ENCODE measurements at regions not wholly inside any gene's neighbourhood (a gene's known extent, or its start where the extent isn't known, plus 50 kb on each side); places are given as distances from the start of the nearest gene placed in this dataset.
A peak's percentile ranks its signal among the peaks of the same experiment; 100 is the strongest.
"Not testable (repeated sequence)": the region's sequence is repeated elsewhere in the genome, so short reads cannot be mapped to it uniquely, and the experiment has no call there.

GRCh38 chr15:66968806-66969596 lies 96.4 kb upstream of the SMAD3 start:
- no peak for DNase-seq

GRCh38 chr15:66974131-66974530 lies 91.3 kb upstream of the SMAD3 start:
- DNase-seq, result not testable (repeated sequence)

GRCh38 chr15:66976106-66976640 lies 89.2 kb upstream of the SMAD3 start:
- DNase-seq, result not testable (repeated sequence)

GRCh38 chr15:66980326-66980725 lies 85.1 kb upstream of the SMAD3 start:
- not testable (repeated sequence) for DNase-seq

- DNase-seq, result peak; percentile 63
These were observed 83.6 kb upstream of the SMAD3 start for GRCh38 chr15:66981771-66982170.

- DNase-seq, result no peak
These were observed 83.2 kb upstream of the SMAD3 start for GRCh38 chr15:66982250-66982649.

GRCh38 chr15:66982816-66983215 lies 82.6 kb upstream of the SMAD3 start:
- no peak for DNase-seq

- DNase-seq, result no peak
These were observed 79.7 kb upstream of the SMAD3 start for GRCh38 chr15:66985653-66986052.

- no peak for DNase-seq
These were observed 78.5 kb upstream of the SMAD3 start for GRCh38 chr15:66986951-66987350.

GRCh38 chr15:66993090-66993489 lies 72.3 kb upstream of the SMAD3 start:
- DNase-seq, result no peak

- no peak for DNase-seq
These were observed 71.3 kb upstream of the SMAD3 start for GRCh38 chr15:66993874-66994696.

- no peak for DNase-seq
These were observed 70.3 kb upstream of the SMAD3 start for GRCh38 chr15:66994927-66995656.

GRCh38 chr15:66996094-66996493 lies 69.3 kb upstream of the SMAD3 start:
- no peak for DNase-seq

GRCh38 chr15:66997212-66997611 lies 68.2 kb upstream of the SMAD3 start:
- no peak for DNase-seq

- DNase-seq, result not testable (repeated sequence)
These were observed 67.2 kb upstream of the SMAD3 start for GRCh38 chr15:66998234-66998633.

- DNase-seq, result no peak
These were observed 66.1 kb upstream of the SMAD3 start for GRCh38 chr15:66999046-66999968.

- no peak for DNase-seq
These were observed 64.5 kb upstream of the SMAD3 start for GRCh38 chr15:67000896-67001295.

- DNase-seq, result no peak
These were observed 63.0 kb upstream of the SMAD3 start for GRCh38 chr15:67002368-67002767.

- DNase-seq, result no peak
These were observed 61.8 kb upstream of the SMAD3 start for GRCh38 chr15:67003586-67003985.

- DNase-seq, result no peak
These were observed 61.3 kb upstream of the SMAD3 start for GRCh38 chr15:67004142-67004541.

- no peak for DNase-seq
These were observed 60.0 kb upstream of the SMAD3 start for GRCh38 chr15:67005294-67005996.

All from left hindlimb (tissue), 1 donor.